Dedifferentiated amniotic fluid mesenchymal stem cell (primary cell): ENCODE measurements at regions not wholly inside any gene's neighbourhood (a gene's known extent, or its start where the extent isn't known, plus 50 kb on each side); places are given as distances from the start of the nearest gene placed in this dataset.

Source experiments
- DNase-seq: peaks from one replicate; pipeline ENCODE4 v3.0.0-alpha.2; 2016; ENCODE audit errors: extremely low spot score

- no peak for DNase-seq
Measured at GRCh38 chr2:106041150-106041549, 153.0 kb downstream of the UXS1 start.

GRCh38 chr2:106039634-106040315 lies 154.3 kb downstream of the UXS1 start:
- DNase-seq: no peak

DNA sequence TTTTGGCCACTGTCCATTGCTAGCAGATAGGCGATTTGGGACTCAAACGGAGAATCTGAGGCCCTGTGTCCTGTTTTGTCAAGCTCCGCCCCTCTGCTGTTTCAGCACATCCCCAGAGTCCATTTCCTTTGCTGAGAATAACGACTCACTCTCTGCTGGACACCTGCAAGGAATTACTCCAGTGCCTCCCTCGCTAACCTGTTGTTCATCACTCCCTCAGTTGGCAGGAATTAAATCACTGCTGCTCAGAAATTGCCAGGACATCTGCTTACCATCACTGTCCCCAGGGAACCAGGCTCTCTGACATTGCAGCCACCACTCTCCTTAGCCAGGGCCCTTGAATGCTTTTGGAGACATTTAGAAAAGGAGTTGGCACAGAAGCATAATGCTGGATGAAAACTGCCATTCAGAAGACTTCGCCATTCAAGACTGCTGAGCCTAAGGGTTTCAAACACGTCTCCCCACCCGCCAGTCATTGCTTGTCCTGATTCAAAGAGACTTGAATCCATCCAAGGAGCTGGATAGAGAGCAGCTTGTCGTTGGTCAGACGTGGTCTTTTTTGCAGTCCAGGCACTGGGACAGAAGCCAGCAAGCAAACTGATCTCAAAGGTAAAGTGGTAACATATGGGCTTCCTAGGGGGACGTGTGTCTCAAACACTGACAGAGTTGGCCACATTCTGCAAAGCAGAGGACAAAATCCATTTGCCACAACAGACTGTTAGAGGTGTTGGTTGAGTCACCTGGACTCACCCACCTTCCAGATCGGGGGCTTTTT lies 155.3 kb downstream of the UXS1 start:
- no peak for DNase-seq

DNA sequence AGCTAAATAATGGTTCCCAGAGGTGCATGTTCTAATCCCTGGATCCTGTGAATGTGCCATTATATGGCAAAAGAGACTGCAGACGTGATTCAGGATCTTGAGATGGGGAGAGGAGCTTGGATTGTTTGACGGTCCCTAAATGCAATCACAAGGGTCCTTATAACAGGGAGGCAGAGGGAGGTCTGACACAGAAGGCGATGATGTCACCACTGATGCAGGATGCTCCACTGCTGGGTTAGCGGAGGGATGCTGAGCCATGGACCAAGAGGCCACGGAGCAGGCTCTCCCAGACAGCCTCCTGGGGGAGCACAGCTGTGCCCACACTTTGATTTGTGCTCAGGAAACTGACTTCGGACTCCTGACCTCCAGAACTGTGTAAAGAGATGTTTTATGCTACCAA lies 156.2 kb downstream of the UXS1 start:
- DNase-seq: no peak

GRCh38 chr2:106037262-106037661 lies 156.8 kb downstream of the UXS1 start:
- no peak for DNase-seq

- no peak for DNase-seq
Measured at GRCh38 chr2:106034325-106034724, 159.8 kb downstream of the UXS1 start.

DNA sequence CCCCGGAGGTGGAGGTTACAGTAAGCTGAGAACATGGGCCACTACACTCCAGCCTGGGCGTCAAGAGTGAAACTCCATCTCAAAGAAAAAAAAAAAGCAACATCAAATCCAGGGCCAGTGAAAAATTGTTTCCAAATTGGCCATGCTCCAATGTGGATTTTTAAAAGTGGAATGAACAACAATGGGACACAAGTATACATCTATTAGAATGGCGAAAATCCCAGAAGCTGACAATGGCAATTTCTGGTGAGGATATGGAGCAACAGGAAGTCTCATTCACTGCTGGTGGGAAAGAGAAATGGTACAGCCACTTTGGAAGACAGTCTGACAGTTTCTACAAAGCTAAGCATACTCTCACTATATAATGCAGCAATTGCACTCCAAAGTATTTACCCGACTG lies 161.4 kb downstream of the UXS1 start:
- DNase-seq: no peak

- peak; percentile 74 for DNase-seq
Measured at GRCh38 chr2:106030287-106031268, 163.5 kb downstream of the UXS1 start.

DNA sequence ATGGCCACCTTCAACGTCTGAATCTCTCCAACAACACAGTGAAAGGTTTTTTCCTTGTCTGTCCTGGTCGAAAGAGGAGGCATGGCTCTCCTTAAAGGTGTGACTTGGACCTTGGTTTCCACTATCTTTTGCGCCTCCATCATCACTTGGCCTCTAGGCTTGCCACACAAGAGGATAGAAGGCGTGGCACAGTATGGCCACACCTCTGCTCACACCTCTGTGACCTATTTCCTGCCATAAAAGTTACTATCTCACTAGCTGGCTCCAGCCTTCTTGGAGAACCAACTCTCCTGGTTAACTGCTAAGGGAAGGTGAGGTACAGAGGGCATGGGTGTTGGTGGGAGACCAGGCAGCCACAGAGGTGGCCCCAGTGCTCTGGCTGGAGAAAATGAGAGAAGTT lies 165.9 kb downstream of the UXS1 start:
- DNase-seq: no peak

DNA sequence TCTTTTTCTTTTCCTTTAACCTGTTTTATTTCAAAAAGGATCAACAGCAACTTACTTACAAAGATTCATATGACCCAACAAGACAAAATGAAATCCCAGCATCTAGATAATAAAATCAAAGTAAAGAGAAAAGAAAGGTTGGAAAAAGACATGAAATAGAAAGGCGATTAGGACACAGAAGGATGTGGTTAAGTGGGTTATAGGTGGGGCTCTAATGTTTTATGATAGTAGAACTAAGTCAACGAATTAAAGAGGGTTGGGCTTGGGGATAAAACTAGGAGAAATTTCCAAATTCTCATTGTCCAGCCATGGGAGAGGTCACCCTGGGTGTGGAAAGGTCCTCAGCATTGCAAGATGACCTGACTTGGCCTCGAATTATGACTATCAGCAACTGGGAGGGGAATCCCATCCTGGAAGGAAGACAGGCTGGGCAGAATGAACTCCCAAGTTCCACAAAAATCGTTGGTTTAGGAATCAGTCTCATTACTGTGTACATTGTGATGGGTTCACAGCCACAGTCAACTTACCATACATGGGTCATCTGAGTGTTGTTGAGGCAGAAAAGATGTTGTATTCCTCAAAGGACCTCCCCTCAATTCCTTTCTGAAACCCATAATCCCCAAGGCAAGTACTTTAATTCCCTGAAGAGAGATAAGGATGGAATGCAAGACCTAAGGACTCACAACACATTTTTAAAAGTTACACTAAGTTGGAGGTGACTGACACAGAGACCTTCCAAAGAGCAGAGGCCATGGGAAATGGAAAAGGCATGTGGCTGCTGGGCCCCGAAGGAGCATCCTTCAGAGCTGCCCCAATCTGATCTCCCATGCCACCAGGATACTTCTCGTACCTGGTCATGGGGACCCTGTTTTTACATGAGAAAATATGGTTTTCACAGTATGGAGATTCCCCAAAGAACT lies 167.6 kb downstream of the UXS1 start:
- DNase-seq: no peak

DNA sequence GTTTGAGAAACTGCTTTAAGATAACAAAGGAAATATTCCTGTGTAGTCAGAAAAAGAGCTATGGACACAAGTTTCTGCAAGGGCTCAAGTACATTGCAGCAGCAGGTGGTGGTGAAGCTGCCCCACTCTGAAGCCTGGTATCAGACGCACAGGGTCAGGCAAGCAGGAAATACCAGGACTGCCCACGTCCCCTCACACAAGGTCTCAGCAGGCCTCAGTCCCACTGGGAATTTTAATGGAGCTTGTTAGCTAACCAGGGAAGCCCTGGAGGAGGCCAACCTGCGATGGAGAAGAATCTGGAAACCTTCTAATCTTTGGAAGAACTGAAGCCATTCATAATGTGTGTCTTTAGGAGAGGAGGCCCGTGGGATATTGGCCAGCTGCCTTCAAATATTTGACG lies 168.3 kb downstream of the UXS1 start:
- no peak for DNase-seq

DNA sequence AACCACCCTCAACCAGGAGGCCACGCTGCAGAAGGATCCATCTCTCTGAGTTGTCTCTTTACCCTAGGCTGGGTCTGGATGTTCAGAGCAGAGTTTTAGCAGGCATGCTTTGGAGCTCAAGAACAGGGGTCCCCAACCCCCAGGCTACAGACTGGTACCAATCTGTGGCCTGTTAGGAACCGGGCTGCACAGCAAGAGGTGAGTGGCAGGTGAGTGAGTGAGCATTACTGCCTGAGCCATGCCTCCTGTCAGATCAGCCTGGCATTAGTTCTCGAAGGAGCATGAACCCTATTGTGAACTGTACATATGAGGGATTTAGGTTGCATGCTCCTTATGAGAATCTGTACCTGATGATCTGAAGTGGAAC lies 172.5 kb downstream of the UXS1 start:
- DNase-seq: no peak

DNA sequence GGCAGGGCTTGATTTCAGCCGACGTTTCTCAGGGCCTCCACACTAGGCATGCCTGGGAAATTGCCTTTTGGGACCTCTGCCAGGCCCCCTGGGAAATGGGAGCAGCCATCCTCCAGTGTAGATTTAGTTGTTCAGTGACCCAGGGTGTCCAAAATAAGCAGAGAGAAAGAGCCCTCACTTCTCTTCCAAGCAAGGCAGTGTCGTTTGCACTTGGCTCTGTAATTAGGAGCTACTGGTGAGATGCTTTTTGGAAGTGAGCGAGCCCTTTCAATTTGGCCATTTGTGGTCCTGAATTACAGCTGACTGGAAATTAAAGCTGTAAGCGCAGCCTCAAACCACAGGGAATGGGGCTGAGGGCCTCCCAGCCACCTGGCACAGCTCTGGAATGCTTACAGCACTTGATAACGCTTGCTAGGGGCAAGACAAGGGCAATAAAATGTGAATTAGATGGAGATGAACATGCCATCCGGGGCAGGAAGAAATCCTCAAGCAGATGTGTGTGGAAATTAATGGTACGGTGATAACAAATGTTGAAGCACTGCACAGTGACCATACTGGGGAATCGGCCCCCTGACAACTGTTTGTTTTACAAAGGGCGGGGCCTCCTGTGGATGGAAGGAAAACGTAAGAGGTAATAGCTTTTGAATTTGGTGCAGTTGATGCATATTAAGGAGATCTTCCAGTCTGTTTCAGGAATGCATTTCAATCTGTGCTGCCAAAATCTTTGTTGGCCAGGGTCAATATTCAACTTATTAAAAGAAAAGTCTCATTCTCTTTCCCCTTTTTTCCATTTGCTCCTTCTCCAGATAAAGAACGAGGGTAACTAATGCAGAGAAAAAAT lies 173.1 kb downstream of the UXS1 start:
- DNase-seq: no peak

DNA sequence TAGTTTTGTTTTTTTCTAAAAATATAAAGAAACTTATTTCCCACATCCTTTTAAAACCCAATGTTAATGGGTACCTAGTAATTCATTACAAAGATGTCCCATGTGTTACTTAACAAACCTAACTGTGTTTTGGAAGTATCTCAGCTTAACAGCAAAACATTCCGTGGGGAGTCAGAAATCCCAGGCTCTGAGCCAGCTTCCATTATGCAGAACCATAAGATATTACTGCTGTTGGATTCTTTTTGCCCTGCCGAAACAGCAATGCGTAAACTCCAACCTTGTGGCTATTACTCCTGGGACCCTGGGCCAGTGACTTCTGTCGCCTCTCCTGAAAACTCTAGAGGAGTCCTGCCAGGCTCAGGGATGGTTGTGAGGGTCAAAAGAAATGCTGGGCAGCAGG lies 174.1 kb downstream of the UXS1 start:
- DNase-seq: no peak

DNA sequence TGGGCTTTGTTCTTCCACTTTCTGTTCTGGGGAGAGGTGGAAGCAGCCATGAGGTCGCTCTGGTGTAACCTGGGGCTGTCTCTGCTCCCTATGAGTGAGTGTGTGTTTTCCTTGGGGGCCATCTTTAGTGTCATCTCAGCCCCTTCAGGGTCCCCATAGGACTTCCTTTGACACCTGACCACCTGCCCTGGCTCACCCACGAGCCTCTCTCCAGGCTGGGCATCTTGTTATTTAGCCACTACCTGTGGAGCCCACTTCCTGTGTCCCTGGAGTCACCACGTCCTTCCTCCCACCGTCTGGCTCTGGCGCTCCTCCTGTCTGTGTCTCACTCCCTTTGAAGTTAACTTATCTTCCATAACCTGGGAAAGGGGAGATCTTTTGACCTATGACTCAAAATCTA lies 176.0 kb downstream of the UXS1 start:
- DNase-seq: no peak

DNA sequence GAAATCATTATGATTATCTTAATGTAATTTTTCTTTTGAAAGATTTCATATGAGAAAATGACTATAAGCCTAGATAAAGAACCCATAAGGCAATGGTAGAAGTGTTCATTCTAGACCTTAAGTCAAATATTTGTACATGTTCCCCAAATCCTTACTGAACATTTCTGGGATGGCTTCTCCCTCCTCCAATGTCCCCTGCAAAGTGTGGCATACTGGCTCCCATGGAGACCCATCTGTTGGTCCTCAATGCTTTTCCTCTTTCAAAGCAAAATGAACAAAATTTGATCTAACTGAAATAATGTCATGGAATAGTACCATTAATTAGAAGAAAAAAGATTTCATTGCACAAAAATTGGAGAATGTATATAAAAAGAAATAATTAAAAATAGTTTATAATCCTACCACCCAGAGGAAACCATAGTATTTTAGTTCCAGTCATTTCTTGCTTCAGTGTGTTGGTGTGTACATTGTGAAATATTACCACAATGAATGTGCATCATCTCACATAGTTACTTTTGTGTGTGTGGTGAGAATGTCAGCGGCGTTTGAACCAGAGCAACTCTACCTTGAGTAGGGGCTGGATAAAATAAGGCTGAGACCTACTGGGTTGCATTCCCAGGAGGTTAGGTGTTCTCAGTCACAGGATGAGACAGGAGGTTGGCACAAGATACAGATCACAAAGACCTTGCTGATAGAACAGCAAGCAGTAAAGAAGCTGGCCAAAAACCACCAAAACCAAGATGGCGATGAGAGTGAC lies 181.3 kb downstream of the UXS1 start:
- no peak for DNase-seq

DNA sequence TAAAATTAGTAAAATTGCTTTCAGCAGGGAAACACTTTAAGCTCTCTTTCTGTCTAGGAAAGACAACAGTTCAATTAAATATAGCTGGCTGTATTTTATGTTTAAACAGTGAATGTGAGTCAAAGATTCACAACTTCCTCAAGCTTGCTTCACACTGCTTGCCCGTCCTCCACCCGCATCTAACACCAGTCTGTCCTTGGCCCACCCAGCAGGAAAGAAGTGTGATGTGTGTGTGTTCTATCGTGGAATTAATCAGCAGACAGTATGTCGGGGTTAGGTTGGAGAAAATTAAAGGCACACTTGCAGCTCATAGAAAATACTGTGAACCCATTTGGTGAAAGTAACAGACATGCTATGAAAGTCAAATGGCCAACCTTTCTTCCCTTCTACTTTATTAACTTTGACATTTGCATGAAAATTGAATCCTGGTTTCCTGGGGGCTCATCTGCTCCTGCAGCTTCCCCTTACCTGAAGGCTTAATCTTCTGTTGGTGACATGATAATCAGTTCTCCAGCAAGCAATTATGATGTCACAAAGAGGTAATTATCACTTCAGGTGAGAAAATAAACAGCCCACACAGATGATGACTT lies 182.0 kb downstream of the UXS1 start:
- no peak for DNase-seq

DNA sequence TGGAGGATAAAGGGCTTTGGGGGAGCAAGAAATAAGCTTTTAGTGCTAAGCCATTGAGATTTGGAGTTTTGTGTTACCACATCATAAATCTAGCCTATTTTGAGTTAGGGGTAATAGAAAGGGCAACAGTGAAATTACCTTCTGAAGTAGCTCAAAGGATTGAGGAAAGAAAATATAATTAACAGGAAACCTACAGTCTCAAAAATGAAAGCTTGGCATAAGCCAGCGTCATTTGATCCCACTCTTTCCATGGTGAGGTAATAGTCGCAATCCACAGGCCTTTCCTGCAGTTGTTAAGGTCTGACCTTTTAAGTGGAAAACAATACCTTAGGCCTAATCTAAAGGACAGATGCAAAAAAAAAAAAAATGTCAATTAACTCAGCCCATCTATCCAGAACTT lies 182.7 kb downstream of the UXS1 start:
- DNase-seq: no peak

DNA sequence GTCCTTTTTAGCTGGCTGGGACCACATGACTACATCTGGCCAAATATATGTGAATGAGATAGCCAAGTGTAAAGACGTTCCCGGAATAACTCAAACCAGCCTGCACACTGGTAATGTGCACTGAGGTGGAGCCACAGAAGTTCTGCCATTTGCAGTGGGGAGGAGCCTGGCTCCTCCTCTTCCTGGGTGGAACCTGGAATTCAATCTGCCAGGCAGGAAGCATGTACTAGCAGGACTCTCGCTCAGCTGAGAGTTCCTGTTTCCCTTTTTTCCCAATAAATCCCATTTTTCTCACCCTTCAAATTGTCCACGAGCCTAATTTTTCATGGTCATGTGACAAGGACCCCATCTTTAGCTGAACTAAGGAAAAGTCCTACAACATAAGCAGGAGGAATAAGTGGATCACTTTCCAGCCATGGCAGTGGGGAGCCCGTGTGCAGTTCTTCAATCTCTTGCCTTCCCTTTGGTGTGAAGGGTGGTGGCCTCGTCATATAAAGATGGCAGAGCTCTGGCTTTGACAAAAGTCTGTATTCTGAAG lies 183.2 kb downstream of the UXS1 start:
- no peak for DNase-seq
